WTC11 (cell line): ENCODE measurements at regions not wholly inside any gene's neighbourhood (a gene's known extent, or its start where the extent isn't known, plus 50 kb on each side); places are given as distances from the start of the nearest gene placed in this dataset.

Experiments used
- ATAC-seq: fragments of 200-7000 bp; cut with Tn5 transposase; 2 replicates; pipeline ENCODE4 v1.10.0; 2021; ENCODE audit warnings: mild to moderate bottlenecking, moderate library complexity
- CTCF ChIA-PET: fragments of 300-600 bp; sonication (Branson Sonifier 250); formaldehyde crosslinking; loops from one replicate; lab custom pipeline; 2021; ENCODE audit warnings: antibody characterized with exemption; lab: Charles Lee
- POLR2A ChIA-PET: fragments of 350-600 bp; sonication (Branson Sonifier 250); formaldehyde crosslinking; loops from one replicate; lab custom pipeline; 2021; ENCODE audit warnings: antibody characterized with exemption; lab: Charles Lee
- DNase-seq: peaks from one replicate; pipeline ENCODE4 v3.0.0; 2021; ENCODE audit warnings: low spot score
- H3K27ac Mint-ChIP-seq: 2 replicates; pipeline ENCODE4 v1.8.0; 2021; ENCODE audit warnings: mixed read lengths
- H3K27me3 Mint-ChIP-seq: 2 replicates; pipeline ENCODE4 v1.8.0; 2021; ENCODE audit warnings: low read depth, mild to moderate bottlenecking, moderate library complexity, mixed read lengths
- H3K36me3 Mint-ChIP-seq: 2 replicates; pipeline ENCODE4 v1.8.0; 2021; ENCODE audit warnings: mixed read lengths
- H3K4me1 Mint-ChIP-seq: 2 replicates; pipeline ENCODE4 v1.8.0; 2022; ENCODE audit warnings: mixed read lengths
- H3K4me3 Mint-ChIP-seq: 2 replicates; pipeline ENCODE4 v1.8.0; 2021; ENCODE audit warnings: mild to moderate bottlenecking, moderate library complexity, mixed read lengths
- H3K9me3 Mint-ChIP-seq: 2 replicates; pipeline ENCODE4 v1.8.0; 2021; ENCODE audit warnings: mixed read lengths
- ATF2 ChIP-seq: sonication (generic); formaldehyde crosslinking; IDR thresholded peaks from 2 replicates; pipeline ENCODE4 v1.8.1; 2022; ENCODE audit warnings: low read depth, missing genetic modification reagents, borderline replicate concordance
- ATF6 ChIP-seq: sonication (generic); formaldehyde crosslinking; IDR thresholded peaks from 2 replicates; pipeline ENCODE4 v1.8.1; 2023; ENCODE audit warnings: mild to moderate bottlenecking, missing genetic modification reagents
- EMX1 ChIP-seq: fragments of 250-450 bp; sonication (Bioruptor Pico); IDR thresholded peaks from 2 replicates; pipeline ENCODE4 v1.8.0; 2021; ENCODE audit warnings: mild to moderate bottlenecking
- FOXP4 ChIP-seq: sonication (generic); formaldehyde crosslinking; IDR thresholded peaks from 2 replicates; pipeline ENCODE4 v1.8.0; 2022; ENCODE audit warnings: mild to moderate bottlenecking, missing genetic modification reagents
- GRHL2 ChIP-seq: fragments of 250-450 bp; sonication (Bioruptor Pico); IDR thresholded peaks from 2 replicates; pipeline ENCODE4 v1.8.0; 2022; ENCODE audit warnings: mild to moderate bottlenecking, moderate library complexity; ENCODE audit not compliant: insufficient replicate concordance, severe bottlenecking
- IRF2 ChIP-seq: sonication (generic); formaldehyde crosslinking; IDR thresholded peaks from 2 replicates; pipeline ENCODE4 v1.8.0; 2022; ENCODE audit warnings: low read depth, missing genetic modification reagents, borderline replicate concordance
- JAZF1 ChIP-seq: fragments of 250-450 bp; sonication (Bioruptor Pico); IDR thresholded peaks from 2 replicates; pipeline ENCODE4 v1.9.0; 2021; ENCODE audit warnings: moderate library complexity, mild to moderate bottlenecking, inconsistent platforms
- NR1H2 ChIP-seq: sonication (generic); formaldehyde crosslinking; IDR thresholded peaks from 2 replicates; pipeline ENCODE4 v1.9.0; 2021; ENCODE audit warnings: mild to moderate bottlenecking, moderate library complexity, missing genetic modification reagents
- OVOL2 ChIP-seq: fragments of 250-450 bp; sonication (Bioruptor Pico); IDR thresholded peaks from 2 replicates; pipeline ENCODE4 v1.9.0; 2021; ENCODE audit warnings: mild to moderate bottlenecking, borderline replicate concordance
- RELA ChIP-seq: sonication (generic); formaldehyde crosslinking; IDR thresholded peaks from 2 replicates; pipeline ENCODE4 v1.8.1; 2022; ENCODE audit warnings: missing genetic modification reagents, mild to moderate bottlenecking, borderline replicate concordance
- SMAD4 ChIP-seq: sonication (generic); formaldehyde crosslinking; IDR thresholded peaks from 2 replicates; pipeline ENCODE4 v1.8.0; 2022; ENCODE audit warnings: mild to moderate bottlenecking, missing genetic modification reagents
- SOX15 ChIP-seq: fragments of 250-450 bp; sonication (Bioruptor Pico); IDR thresholded peaks from 2 replicates; pipeline ENCODE4 v1.9.0; 2021; ENCODE audit warnings: mild to moderate bottlenecking
- TEAD4 ChIP-seq: sonication (generic); formaldehyde crosslinking; IDR thresholded peaks from 2 replicates; pipeline ENCODE4 v1.8.0; 2022; ENCODE audit warnings: mild to moderate bottlenecking, missing genetic modification reagents
- TP53 ChIP-seq: sonication (generic); formaldehyde crosslinking; IDR thresholded peaks from 2 replicates; pipeline ENCODE4 v1.8.1; 2023; ENCODE audit warnings: mild to moderate bottlenecking, missing genetic modification reagents
- ZBTB21 ChIP-seq: sonication (generic); formaldehyde crosslinking; IDR thresholded peaks from 2 replicates; pipeline ENCODE4 v1.8.1; 2023; ENCODE audit warnings: mild to moderate bottlenecking, missing genetic modification reagents, borderline replicate concordance
- ZNF396 ChIP-seq: fragments of 250-450 bp; sonication (Bioruptor Pico); IDR thresholded peaks from 2 replicates; pipeline ENCODE4 v1.8.0; 2021; ENCODE audit warnings: mild to moderate bottlenecking, moderate library complexity, borderline replicate concordance
- ZNF416 ChIP-seq: fragments of 250-450 bp; sonication (Bioruptor Pico); IDR thresholded peaks from 2 replicates; pipeline ENCODE4 v1.9.0; 2021; ENCODE audit warnings: mild to moderate bottlenecking, inconsistent platforms
- ZNF671 ChIP-seq: fragments of 250-450 bp; sonication (Bioruptor Pico); IDR thresholded peaks from 2 replicates; pipeline ENCODE4 v1.8.0; 2021; ENCODE audit warnings: mild to moderate bottlenecking
- TF ChIP-seq, protein P1 (sequence below): sonication (generic); formaldehyde crosslinking; IDR thresholded peaks from 2 replicates; pipeline ENCODE4 v1.8.0; 2022; ENCODE audit warnings: mild to moderate bottlenecking, missing genetic modification reagents
- TF ChIP-seq, protein P2 (sequence below): fragments of 250-450 bp; sonication (Bioruptor Pico); IDR thresholded peaks from 2 replicates; pipeline ENCODE4 v1.8.0; 2021; ENCODE audit warnings: mild to moderate bottlenecking

DNA sequence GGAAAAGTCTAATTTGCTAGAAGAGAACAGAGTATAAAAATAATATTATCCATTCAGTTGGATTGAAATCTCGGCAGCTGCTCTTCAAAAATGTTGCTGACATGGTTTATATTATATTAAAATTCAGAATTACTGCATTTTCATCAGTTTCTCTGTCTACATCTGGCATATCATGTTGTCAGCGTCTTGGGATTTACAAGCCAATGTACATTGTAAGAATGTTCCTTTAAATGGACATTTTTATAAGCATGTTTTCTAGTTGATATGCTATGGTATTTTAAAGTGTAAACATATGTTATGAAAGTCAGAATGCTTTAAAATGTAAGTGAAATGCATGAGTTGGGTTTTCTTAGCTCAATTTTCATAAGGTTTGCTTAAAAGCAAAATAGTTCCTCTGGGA lies 528.1 kb upstream of the CDH8 start:
- POLR2A ChIA-PET: interaction anchor here (0.6 kb wide), 1 partner anchor 11 kb away, joined by 3 read pairs; no protein-coding TSS in a partner anchor
- H3K4me3 Mint-ChIP-seq: no peak overlapping the region
- H3K27ac Mint-ChIP-seq: no peak overlapping the region
- H3K9me3 Mint-ChIP-seq: no peaks in the 10 kb centered on the region
- ATAC-seq: no peak
- CTCF ChIA-PET: no interaction called here
- TF ChIP-seq FOXP4 (CRISPR knock-in tag) (no peak), ZNF671 (CRISPR knock-in tag) (no peak), IRF2 (no peak), NR1H2 (no peak), TEAD4 (no peak), SMAD4 (no peak), JAZF1 (CRISPR knock-in tag) (no peak), GRHL2 (CRISPR knock-in tag) (no peak)
- TF ChIP-seq, protein P1, sequence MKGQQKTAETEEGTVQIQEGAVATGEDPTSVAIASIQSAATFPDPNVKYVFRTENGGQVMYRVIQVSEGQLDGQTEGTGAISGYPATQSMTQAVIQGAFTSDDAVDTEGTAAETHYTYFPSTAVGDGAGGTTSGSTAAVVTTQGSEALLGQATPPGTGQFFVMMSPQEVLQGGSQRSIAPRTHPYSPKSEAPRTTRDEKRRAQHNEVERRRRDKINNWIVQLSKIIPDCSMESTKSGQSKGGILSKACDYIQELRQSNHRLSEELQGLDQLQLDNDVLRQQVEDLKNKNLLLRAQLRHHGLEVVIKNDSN (CRISPR knock-in tag): no peak
- TF ChIP-seq, all 79 proteins: peak for 0
- no peaks in the 10 kb centered on the region for H3K27me3 Mint-ChIP-seq
- H3K36me3 Mint-ChIP-seq: no peaks in the 10 kb centered on the region
- no peak for DNase-seq
- peaks cover 15% of the 10 kb centered on the region for H3K4me1 Mint-ChIP-seq

DNA sequence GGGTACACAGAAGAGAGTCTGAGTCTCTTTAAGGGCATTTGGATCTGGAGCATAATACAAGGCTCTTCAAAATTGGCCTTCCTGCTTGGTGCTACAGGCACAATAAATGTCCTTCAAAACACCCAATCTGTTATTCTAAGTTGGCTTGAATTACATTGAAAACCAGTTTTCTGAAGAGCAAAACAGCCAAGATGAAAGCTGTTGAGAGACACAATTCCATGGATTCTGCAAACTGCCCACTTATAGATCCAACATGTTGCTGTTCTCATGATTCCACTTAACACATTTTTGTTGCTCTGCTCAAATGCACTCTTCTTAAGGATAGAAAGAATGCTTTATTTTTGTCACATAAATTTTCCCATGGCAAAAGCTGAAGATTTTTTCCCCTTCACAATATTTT lies 525.9 kb upstream of the CDH8 start:
- H3K4me3 Mint-ChIP-seq: no peak overlapping the region
- POLR2A ChIA-PET: no interaction called here
- CTCF ChIA-PET: no interaction called here

More for the DNA sequence above, 525.9 kb upstream of the CDH8 start:
- Mint-ChIP-seq H3K27ac (no peak overlapping the region), H3K36me3 (no peaks in the 10 kb centered on the region)
- no peak for ATAC-seq
- TF ChIP-seq SOX15 (CRISPR knock-in tag) (no peak), ZNF396 (CRISPR knock-in tag) (no peak), OVOL2 (CRISPR knock-in tag) (no peak), IRF2 (no peak), ATF6 (CRISPR knock-in tag) (no peak), RELA (CRISPR knock-in tag) (no peak), ZBTB21 (no peak), TP53 (CRISPR knock-in tag) (no peak), ATF2 (CRISPR knock-in tag) (no peak), ZNF416 (CRISPR knock-in tag) (no peak), EMX1 (CRISPR knock-in tag) (no peak)
- TF ChIP-seq, protein P2, sequence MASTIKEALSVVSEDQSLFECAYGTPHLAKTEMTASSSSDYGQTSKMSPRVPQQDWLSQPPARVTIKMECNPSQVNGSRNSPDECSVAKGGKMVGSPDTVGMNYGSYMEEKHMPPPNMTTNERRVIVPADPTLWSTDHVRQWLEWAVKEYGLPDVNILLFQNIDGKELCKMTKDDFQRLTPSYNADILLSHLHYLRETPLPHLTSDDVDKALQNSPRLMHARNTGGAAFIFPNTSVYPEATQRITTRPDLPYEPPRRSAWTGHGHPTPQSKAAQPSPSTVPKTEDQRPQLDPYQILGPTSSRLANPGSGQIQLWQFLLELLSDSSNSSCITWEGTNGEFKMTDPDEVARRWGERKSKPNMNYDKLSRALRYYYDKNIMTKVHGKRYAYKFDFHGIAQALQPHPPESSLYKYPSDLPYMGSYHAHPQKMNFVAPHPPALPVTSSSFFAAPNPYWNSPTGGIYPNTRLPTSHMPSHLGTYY (CRISPR knock-in tag): no peak
- TF ChIP-seq, all 79 proteins: peak for 0
- no peak for DNase-seq
- no peaks in the 10 kb centered on the region for H3K9me3 Mint-ChIP-seq
- peaks cover 15% of the 10 kb centered on the region for H3K4me1 Mint-ChIP-seq
- no peaks in the 10 kb centered on the region for H3K27me3 Mint-ChIP-seq
